Keratinocyte (primary cell): ENCODE measurements at regions not wholly inside any gene's neighbourhood (a gene's known extent, or its start where the extent isn't known, plus 50 kb on each side); places are given as distances from the start of the nearest gene placed in this dataset.

Source experiments
- EZH2 ChIP-seq: IDR thresholded peaks from one replicate; pipeline ENCODE4 v1.6.1; 2012; ENCODE audit warnings: inconsistent platforms, mild to moderate bottlenecking, low read length, moderate library complexity
- TF ChIP-seq, protein P1 (sequence below), 3 experiments: IDR thresholded peaks in 1 of 3; conservative IDR thresholded peaks in 1 of 3; optimal IDR thresholded peaks in 1 of 3; 2 replicates in 2 of 3; 3 replicates in 1 of 3; pipeline versions ENCODE3 to v1.5.1; 2011; ENCODE audit warnings: low read length in 3 of 3, mild to moderate bottlenecking in 3 of 3, moderate library complexity in 2 of 3, control low read depth in 1 of 3, inconsistent platforms in 1 of 3; ENCODE audit not compliant: insufficient read depth in 2 of 3; ENCODE audit errors: extremely low read depth in 1 of 3

- TF ChIP-seq, protein P1, sequence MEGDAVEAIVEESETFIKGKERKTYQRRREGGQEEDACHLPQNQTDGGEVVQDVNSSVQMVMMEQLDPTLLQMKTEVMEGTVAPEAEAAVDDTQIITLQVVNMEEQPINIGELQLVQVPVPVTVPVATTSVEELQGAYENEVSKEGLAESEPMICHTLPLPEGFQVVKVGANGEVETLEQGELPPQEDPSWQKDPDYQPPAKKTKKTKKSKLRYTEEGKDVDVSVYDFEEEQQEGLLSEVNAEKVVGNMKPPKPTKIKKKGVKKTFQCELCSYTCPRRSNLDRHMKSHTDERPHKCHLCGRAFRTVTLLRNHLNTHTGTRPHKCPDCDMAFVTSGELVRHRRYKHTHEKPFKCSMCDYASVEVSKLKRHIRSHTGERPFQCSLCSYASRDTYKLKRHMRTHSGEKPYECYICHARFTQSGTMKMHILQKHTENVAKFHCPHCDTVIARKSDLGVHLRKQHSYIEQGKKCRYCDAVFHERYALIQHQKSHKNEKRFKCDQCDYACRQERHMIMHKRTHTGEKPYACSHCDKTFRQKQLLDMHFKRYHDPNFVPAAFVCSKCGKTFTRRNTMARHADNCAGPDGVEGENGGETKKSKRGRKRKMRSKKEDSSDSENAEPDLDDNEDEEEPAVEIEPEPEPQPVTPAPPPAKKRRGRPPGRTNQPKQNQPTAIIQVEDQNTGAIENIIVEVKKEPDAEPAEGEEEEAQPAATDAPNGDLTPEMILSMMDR (optimal IDR thresholded peaks at IDR 0.05 in 1 of 3, IDR thresholded peaks at IDR 0.05 in 1 of 3, conservative IDR thresholded peaks at IDR 0.05 in 1 of 3; ENCODE audit: extremely low read depth in 1 of 3, insufficient read depth in 2 of 3, low read length in 3 of 3): no peak
- TF ChIP-seq EZH2: no peak
Observed at GRCh38 chr18:76657911-76658470, 162.9 kb upstream of the ZNF516 start.
